ENCODE measurements at regions not wholly inside any gene's neighbourhood (a gene's known extent, or its start where the extent isn't known, plus 50 kb on each side); places are given as distances from the start of the nearest gene placed in this dataset.

GRCh38 chr2:128433911-128434550, 115.4 kb upstream of the HS6ST1 start:
- TF ChIP-seq CTCF (conservative IDR thresholded peaks at IDR 0.05; ENCODE audit: low read depth, low read length): no peak
- no peak overlapping the region for H3K4me3 ChIP-seq (ENCODE audit: low read depth, low read length)
- no peak for DNase-seq (ENCODE audit: low read depth)

GRCh38 chr2:128435576-128436478, 117.2 kb upstream of the HS6ST1 start:
- no peak overlapping the region for H3K4me3 ChIP-seq (ENCODE audit: low read depth, low read length)
- TF ChIP-seq CTCF (conservative IDR thresholded peaks at IDR 0.05; ENCODE audit: low read depth, low read length): no peak

GRCh38 chr2:128436479-128437203, 118.0 kb upstream of the HS6ST1 start:
- DNase-seq (ENCODE audit: low read depth): no peak
- no peak for TF ChIP-seq CTCF (conservative IDR thresholded peaks at IDR 0.05; ENCODE audit: low read depth, low read length)

More at GRCh38 chr2:128435576-128436478, 117.2 kb upstream of the HS6ST1 start:
- no peak for DNase-seq (ENCODE audit: low read depth)

GRCh38 chr2:128437204-128437565, 118.5 kb upstream of the HS6ST1 start:
- H3K4me3 ChIP-seq (ENCODE audit: low read depth, low read length): no peak overlapping the region
- TF ChIP-seq CTCF (conservative IDR thresholded peaks at IDR 0.05; ENCODE audit: low read depth, low read length): no peak
- no peak for DNase-seq (ENCODE audit: low read depth)

More at GRCh38 chr2:128436479-128437203, 118.0 kb upstream of the HS6ST1 start:
- H3K4me3 ChIP-seq (ENCODE audit: low read depth, low read length): no peak overlapping the region

GRCh38 chr2:128438091-128438490, 119.4 kb upstream of the HS6ST1 start:
- no peak for DNase-seq (ENCODE audit: low read depth)
- H3K4me3 ChIP-seq (ENCODE audit: low read depth, low read length): no peak overlapping the region
- TF ChIP-seq CTCF (conservative IDR thresholded peaks at IDR 0.05; ENCODE audit: low read depth, low read length): no peak

- TF ChIP-seq CTCF (conservative IDR thresholded peaks at IDR 0.05; ENCODE audit: low read depth, low read length): no peak
- DNase-seq (ENCODE audit: low read depth): no peak
- H3K4me3 ChIP-seq (ENCODE audit: low read depth, low read length): no peak overlapping the region
Measured at GRCh38 chr2:128438586-128438985, 119.9 kb upstream of the HS6ST1 start.

All from choroid plexus epithelial cell (primary cell).